Activated CD4-positive, alpha-beta memory T cell treated with anti-CD3 and anti-CD28 coated beads, Interleukin-2, amount 10 ng/mL, durations not matched to agents 7 days and 5 days (primary cell): ENCODE measurements at regions not wholly inside any gene's neighbourhood (a gene's known extent, or its start where the extent isn't known, plus 50 kb on each side); places are given as distances from the start of the nearest gene placed in this dataset.

Experiments
- CTCF ChIA-PET: fragments of 350-600 bp; sonication (Branson Sonifier 250); formaldehyde crosslinking; loops from one replicate; lab custom pipeline; 2021; ENCODE audit warnings: antibody characterized with exemption, inconsistent platforms; lab: Charles Lee
- POLR2A ChIA-PET: fragments of 350-600 bp; sonication (Branson Sonifier 250); formaldehyde crosslinking; loops from one replicate; lab custom pipeline; 2021; ENCODE audit warnings: antibody characterized with exemption; lab: Charles Lee
- DNase-seq: peaks from one replicate; pipeline ENCODE4 v3.0.0-alpha.2; 2020
- H3K27ac Mint-ChIP-seq: one replicate; pipeline ENCODE4 v1.8.0; 2021; ENCODE audit warnings: mild to moderate bottlenecking, mixed read lengths
- H3K27me3 Mint-ChIP-seq: one replicate; pipeline ENCODE4 v1.8.0; 2021; ENCODE audit warnings: mixed read lengths
- H3K36me3 Mint-ChIP-seq: one replicate; pipeline ENCODE4 v1.8.0; 2021; ENCODE audit warnings: low read depth, mixed read lengths
- H3K4me1 Mint-ChIP-seq: one replicate; pipeline ENCODE4 v1.8.0; 2021; ENCODE audit warnings: mixed read lengths
- H3K4me3 Mint-ChIP-seq: one replicate; pipeline ENCODE4 v1.8.0; 2021; ENCODE audit warnings: mild to moderate bottlenecking, mixed read lengths
- H3K9me3 Mint-ChIP-seq: one replicate; pipeline ENCODE4 v1.8.0; 2021; ENCODE audit warnings: mixed read lengths

DNA sequence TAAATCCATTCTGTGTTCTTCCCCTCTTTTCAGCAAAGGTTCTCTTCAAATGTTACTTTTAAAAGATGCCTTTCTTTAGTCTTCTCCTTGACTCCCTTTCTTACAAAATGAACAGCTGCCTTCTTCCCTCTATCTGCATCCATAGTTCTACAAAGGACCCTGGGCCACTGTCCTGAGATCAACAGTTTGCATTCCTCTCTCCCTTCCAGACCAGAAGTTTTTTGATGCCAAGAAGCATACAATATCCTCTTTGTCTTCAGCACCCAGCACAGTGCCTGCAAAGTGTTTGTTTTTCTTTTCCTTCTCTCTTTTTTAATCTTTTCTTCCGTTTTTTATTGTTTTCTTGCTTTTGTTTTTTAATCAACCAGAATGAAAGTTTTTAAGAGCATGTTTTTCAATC lies 183.5 kb upstream of the SNX19 start:
- H3K4me3 Mint-ChIP-seq, result no peak overlapping the region
- no peak overlapping the region for H3K27ac Mint-ChIP-seq
- DNase-seq, result no peak
- H3K9me3 Mint-ChIP-seq, result no peaks in the 10 kb centered on the region
- CTCF ChIA-PET, result no interaction called here
- no peaks in the 10 kb centered on the region for H3K4me1 Mint-ChIP-seq
- no peaks in the 10 kb centered on the region for H3K36me3 Mint-ChIP-seq
- POLR2A ChIA-PET, result no interaction called here
- H3K27me3 Mint-ChIP-seq, result no peaks in the 10 kb centered on the region

DNA sequence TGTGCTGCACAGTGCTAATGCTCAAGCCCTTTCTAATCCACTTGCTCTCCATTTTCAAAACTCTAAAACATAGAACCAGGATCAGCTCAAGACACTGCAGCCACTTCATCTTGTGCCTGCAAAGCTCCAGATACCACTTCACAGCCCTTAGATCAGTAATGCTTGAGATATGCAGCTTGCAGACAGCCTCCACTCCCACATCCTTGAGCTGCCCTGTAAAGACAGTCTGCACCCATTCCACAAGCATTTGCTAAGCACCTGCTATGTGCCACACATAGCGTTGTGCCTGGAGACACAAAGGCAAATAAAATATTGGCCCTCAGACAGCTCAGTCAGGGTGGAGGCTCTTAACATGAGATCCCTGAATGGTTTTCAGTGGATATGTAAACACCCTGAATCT lies 192.5 kb upstream of the SNX19 start:
- Mint-ChIP-seq H3K27ac (no peak overlapping the region), H3K36me3 (no peaks in the 10 kb centered on the region), H3K4me3 (no peak overlapping the region)

GRCh38 chr11:131109257-131109656 lies 193.0 kb upstream of the SNX19 start:
- ChIA-PET POLR2A (no interaction called here), CTCF (no interaction called here)
- Mint-ChIP-seq H3K27me3 (no peaks in the 10 kb centered on the region), H3K4me3 (no peak overlapping the region), H3K9me3 (peaks cover 2% of the 10 kb centered on the region), H3K27ac (no peak overlapping the region), H3K4me1 (no peaks in the 10 kb centered on the region), H3K36me3 (no peaks in the 10 kb centered on the region)
- no peak for DNase-seq

More for the DNA sequence above, 192.5 kb upstream of the SNX19 start:
- no peaks in the 10 kb centered on the region for H3K27me3 Mint-ChIP-seq
- DNase-seq, result no peak
- H3K9me3 Mint-ChIP-seq, result peaks cover 2% of the 10 kb centered on the region
- CTCF ChIA-PET, result no interaction called here
- POLR2A ChIA-PET, result no interaction called here
- no peaks in the 10 kb centered on the region for H3K4me1 Mint-ChIP-seq

DNA sequence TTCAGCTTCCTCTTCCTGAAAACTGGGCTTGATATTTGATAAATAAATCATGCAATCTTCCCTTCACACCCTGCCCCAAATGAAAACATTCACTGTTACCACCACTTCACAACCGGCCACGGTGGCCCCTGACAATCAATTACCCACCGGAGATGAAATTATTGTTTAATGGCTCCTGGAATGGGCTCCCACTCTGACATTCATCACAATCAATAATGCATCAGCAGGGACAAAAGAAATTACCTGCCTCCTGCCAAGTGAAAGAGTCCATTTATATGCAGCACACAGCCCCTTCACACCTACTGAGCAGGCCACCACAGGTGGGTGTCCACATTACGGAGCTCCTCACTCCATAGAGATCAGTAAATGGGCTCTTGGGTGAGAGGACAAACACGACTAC lies 193.5 kb upstream of the SNX19 start:
- ChIA-PET CTCF (no interaction called here), POLR2A (no interaction called here)
- Mint-ChIP-seq H3K4me1 (no peaks in the 10 kb centered on the region), H3K9me3 (peaks cover 2% of the 10 kb centered on the region), H3K36me3 (no peaks in the 10 kb centered on the region), H3K4me3 (no peak overlapping the region), H3K27me3 (no peaks in the 10 kb centered on the region), H3K27ac (no peak overlapping the region)
- DNase-seq, result no peak

GRCh38 chr11:131111775-131112174 lies 195.5 kb upstream of the SNX19 start:
- H3K4me1 Mint-ChIP-seq, result no peaks in the 10 kb centered on the region
- ChIA-PET POLR2A (no interaction called here), CTCF (no interaction called here)
- peaks cover 2% of the 10 kb centered on the region for H3K9me3 Mint-ChIP-seq
- no peak overlapping the region for H3K27ac Mint-ChIP-seq
- H3K36me3 Mint-ChIP-seq, result no peaks in the 10 kb centered on the region
- no peaks in the 10 kb centered on the region for H3K27me3 Mint-ChIP-seq
- no peak overlapping the region for H3K4me3 Mint-ChIP-seq
- no peak for DNase-seq

DNA sequence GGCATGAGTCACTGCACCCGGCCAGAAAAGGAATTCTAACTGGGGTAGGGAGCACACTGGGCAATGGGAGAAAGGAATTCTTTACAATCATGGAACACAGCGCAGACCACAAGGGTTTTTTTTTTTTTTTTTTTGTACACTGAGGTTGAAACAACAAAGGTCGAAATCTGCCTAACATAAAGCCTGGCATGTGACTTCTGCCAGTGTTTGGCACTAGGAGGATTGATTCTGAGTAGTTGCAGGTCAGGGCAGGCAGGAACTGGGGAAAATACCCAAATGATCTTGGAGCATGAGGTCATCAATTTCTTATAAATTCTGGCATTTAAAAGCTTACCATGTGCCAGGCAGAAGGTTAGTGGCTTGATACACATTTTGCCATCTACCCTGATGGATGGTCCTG lies 202.0 kb upstream of the SNX19 start:
- Mint-ChIP-seq H3K9me3 (no peaks in the 10 kb centered on the region), H3K4me3 (no peak overlapping the region), H3K27ac (no peak overlapping the region), H3K27me3 (no peaks in the 10 kb centered on the region), H3K36me3 (no peaks in the 10 kb centered on the region), H3K4me1 (no peaks in the 10 kb centered on the region)
- POLR2A ChIA-PET, result no interaction called here
- CTCF ChIA-PET, result no interaction called here
- DNase-seq, result no peak

- Mint-ChIP-seq H3K27me3 (no peaks in the 10 kb centered on the region), H3K4me1 (no peaks in the 10 kb centered on the region), H3K36me3 (no peaks in the 10 kb centered on the region), H3K27ac (no peak overlapping the region), H3K4me3 (no peak overlapping the region), H3K9me3 (no peaks in the 10 kb centered on the region)
- ChIA-PET POLR2A (no interaction called here), CTCF (no interaction called here)
- DNase-seq, result no peak
These were observed 205.4 kb upstream of the SNX19 start for GRCh38 chr11:131121426-131122333.

DNA sequence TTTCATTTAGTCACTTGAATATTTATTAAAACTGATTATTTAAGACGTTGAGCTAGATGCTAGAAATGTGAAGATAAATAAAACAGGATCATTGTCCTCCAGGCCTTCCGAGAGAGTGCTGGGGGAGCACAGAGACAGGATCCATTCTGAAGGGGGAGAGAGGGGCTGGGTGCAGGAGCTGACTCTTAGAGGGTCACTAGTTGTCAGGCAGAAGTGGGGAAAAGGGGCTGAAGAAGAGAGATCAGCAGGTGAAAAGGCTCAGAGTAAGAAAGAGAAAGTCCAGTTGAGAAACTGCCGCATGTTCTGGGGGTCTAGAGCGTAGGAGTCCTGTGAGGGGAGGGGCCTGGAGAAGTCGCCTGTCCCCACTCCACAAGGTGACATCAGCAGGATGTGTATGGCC lies 206.2 kb upstream of the SNX19 start:
- H3K4me3 Mint-ChIP-seq, result no peak overlapping the region
- no peaks in the 10 kb centered on the region for H3K4me1 Mint-ChIP-seq
- ChIA-PET CTCF (no interaction called here), POLR2A (no interaction called here)
- no peaks in the 10 kb centered on the region for H3K27me3 Mint-ChIP-seq
- no peak overlapping the region for H3K27ac Mint-ChIP-seq
- DNase-seq, result no peak
- no peaks in the 10 kb centered on the region for H3K36me3 Mint-ChIP-seq
- peaks cover 3% of the 10 kb centered on the region for H3K9me3 Mint-ChIP-seq

GRCh38 chr11:131129474-131129873 lies 213.2 kb upstream of the SNX19 start:
- H3K27ac Mint-ChIP-seq, result no peak overlapping the region
- CTCF ChIA-PET, result no interaction called here
- H3K4me3 Mint-ChIP-seq, result no peak overlapping the region
- H3K27me3 Mint-ChIP-seq, result no peaks in the 10 kb centered on the region
- H3K4me1 Mint-ChIP-seq, result no peaks in the 10 kb centered on the region
- no peak for DNase-seq
- POLR2A ChIA-PET, result no interaction called here
- H3K9me3 Mint-ChIP-seq, result peaks cover 14% of the 10 kb centered on the region
- H3K36me3 Mint-ChIP-seq, result no peaks in the 10 kb centered on the region

- ChIA-PET CTCF (no interaction called here), POLR2A (no interaction called here)
- Mint-ChIP-seq H3K4me1 (peaks cover 2% of the 10 kb centered on the region), H3K9me3 (peaks cover 10% of the 10 kb centered on the region), H3K36me3 (no peaks in the 10 kb centered on the region), H3K4me3 (no peak overlapping the region), H3K27me3 (no peaks in the 10 kb centered on the region), H3K27ac (no peak overlapping the region)
- DNase-seq, result no peak
These were observed 219.3 kb upstream of the SNX19 start for GRCh38 chr11:131135611-131136010.

DNA sequence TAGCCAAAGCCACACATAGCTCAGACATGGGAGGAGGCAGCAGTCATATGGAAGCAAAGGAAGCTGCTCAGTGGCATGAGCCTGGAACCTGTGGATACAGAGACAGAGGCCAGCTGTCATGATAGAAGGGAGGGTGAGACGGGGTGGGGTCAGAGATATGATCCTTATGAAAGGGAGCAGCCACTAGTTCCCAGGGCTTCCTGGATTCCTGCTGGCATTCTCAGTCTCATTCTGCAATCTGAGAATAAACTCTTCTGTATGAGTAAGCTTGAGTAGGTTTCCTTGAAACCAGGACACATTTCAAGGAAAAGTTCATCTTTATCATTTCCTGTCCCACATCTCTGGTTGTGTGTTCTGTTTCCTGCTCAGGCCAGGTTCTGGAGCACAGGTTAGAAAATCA lies 220.2 kb upstream of the SNX19 start:
- Mint-ChIP-seq H3K4me3 (no peak overlapping the region), H3K9me3 (peaks cover 10% of the 10 kb centered on the region), H3K27me3 (no peaks in the 10 kb centered on the region), H3K27ac (no peak overlapping the region), H3K36me3 (no peaks in the 10 kb centered on the region), H3K4me1 (peaks cover 2% of the 10 kb centered on the region)
- POLR2A ChIA-PET, result no interaction called here
- no peak for DNase-seq
- CTCF ChIA-PET, result no interaction called here

- POLR2A ChIA-PET, result no interaction called here
- Mint-ChIP-seq H3K4me3 (no peak overlapping the region), H3K9me3 (peaks cover 7% of the 10 kb centered on the region), H3K4me1 (peaks cover 2% of the 10 kb centered on the region), H3K27ac (no peak overlapping the region), H3K27me3 (no peaks in the 10 kb centered on the region), H3K36me3 (no peaks in the 10 kb centered on the region)
- CTCF ChIA-PET, result no interaction called here
- DNase-seq, result no peak
These were observed 220.8 kb upstream of the SNX19 start for GRCh38 chr11:131137046-131137445.

GRCh38 chr11:131138731-131139130 lies 222.5 kb upstream of the SNX19 start:
- ChIA-PET POLR2A (no interaction called here), CTCF (no interaction called here)
- Mint-ChIP-seq H3K36me3 (no peaks in the 10 kb centered on the region), H3K4me1 (peaks cover 2% of the 10 kb centered on the region), H3K4me3 (no peak overlapping the region), H3K27me3 (no peaks in the 10 kb centered on the region), H3K9me3 (no peaks in the 10 kb centered on the region), H3K27ac (no peak overlapping the region)
- DNase-seq, result no peak

DNA sequence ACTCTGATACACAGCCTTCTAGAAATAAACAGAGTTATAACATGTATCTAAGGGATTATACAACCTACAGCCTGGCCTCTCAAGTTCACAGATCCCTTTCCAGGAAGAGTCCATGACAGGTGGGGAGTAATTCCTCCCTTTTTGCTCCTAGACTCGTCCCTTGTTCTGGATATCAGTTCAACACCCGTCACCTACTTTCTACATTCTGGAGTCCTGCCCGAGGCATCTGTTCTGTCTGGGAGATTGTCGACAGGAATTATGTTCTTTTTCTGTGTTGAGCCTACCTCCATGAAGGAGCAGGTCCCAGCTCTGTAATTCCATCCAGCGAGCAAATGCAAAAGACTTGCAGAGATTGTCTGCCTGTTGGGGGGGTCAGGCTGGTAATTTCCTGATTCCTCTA lies 224.6 kb upstream of the NTM start:
- Mint-ChIP-seq H3K36me3 (no peaks in the 10 kb centered on the region), H3K27me3 (no peaks in the 10 kb centered on the region), H3K4me3 (no peak overlapping the region), H3K27ac (no peak overlapping the region), H3K9me3 (peaks cover 2% of the 10 kb centered on the region), H3K4me1 (no peaks in the 10 kb centered on the region)
- CTCF ChIA-PET, result interaction anchor here (0.6 kb wide), 1 partner anchor 22 kb away, joined by 3 read pairs; no protein-coding TSS in a partner anchor
- no peak for DNase-seq
- POLR2A ChIA-PET, result no interaction called here
